ENCODE measurements at regions not wholly inside any gene's neighbourhood (a gene's known extent, or its start where the extent isn't known, plus 50 kb on each side); places are given as distances from the start of the nearest gene placed in this dataset.

GRCh38 chr6:19153270-19153980 lies 683.7 kb upstream of the ID4 start:
- no peak overlapping the region for H3K4me2 ChIP-seq (ENCODE audit: low read length)
- no peak overlapping the region for H2AFZ ChIP-seq
- H3K4me3 ChIP-seq (ENCODE audit: low read depth, low read length), result no peak overlapping the region
- no peaks in the 10 kb centered on the region for H3K79me2 ChIP-seq
- no peaks in the 10 kb centered on the region for H3K9me3 ChIP-seq (ENCODE audit: control insufficient read depth, low read length)
- no peak overlapping the region for H3K27ac ChIP-seq
- no peaks in the 10 kb centered on the region for H3K36me3 ChIP-seq (ENCODE audit: control insufficient read depth, insufficient read depth, low read length)
- TF ChIP-seq CTCF (IDR thresholded peaks at IDR 0.05), result no peak
- H3K4me1 ChIP-seq, result no peaks in the 10 kb centered on the region
- H3K27me3 ChIP-seq (ENCODE audit: control insufficient read depth, insufficient read depth, low read length), result no peaks in the 10 kb centered on the region
- H3K9ac ChIP-seq, result no peak overlapping the region

DNA sequence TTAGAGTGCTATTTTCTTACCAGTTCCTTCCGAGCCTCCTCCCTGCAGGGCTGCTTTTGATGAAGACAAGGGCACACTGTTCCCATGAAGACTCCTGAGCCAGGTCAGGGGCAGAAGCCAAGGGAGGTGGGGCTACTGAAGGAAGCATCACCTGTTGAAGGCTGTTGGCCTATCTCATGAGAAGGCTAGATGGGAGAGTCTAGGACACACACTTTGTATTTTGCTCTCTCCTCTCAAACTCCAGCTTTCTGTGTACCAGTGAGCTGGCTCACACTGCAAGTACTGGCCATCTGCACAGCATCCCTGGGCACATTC lies 683.2 kb upstream of the ID4 start:
- H3K9ac ChIP-seq, result no peak overlapping the region
- no peaks in the 10 kb centered on the region for H3K36me3 ChIP-seq (ENCODE audit: control insufficient read depth, insufficient read depth, low read length)
- no peak overlapping the region for H2AFZ ChIP-seq
- H3K4me3 ChIP-seq (ENCODE audit: low read depth, low read length), result no peak overlapping the region
- TF ChIP-seq CTCF (IDR thresholded peaks at IDR 0.05), result no peak
- H3K27ac ChIP-seq, result no peak overlapping the region
- H3K27me3 ChIP-seq (ENCODE audit: control insufficient read depth, insufficient read depth, low read length), result no peaks in the 10 kb centered on the region
- no peaks in the 10 kb centered on the region for H3K79me2 ChIP-seq
- no peaks in the 10 kb centered on the region for H3K4me1 ChIP-seq
- no peaks in the 10 kb centered on the region for H3K9me3 ChIP-seq (ENCODE audit: control insufficient read depth, low read length)
- no peak overlapping the region for H3K4me2 ChIP-seq (ENCODE audit: low read length)

GRCh38 chr6:19156443-19156842 lies 680.7 kb upstream of the ID4 start:
- TF ChIP-seq CTCF (IDR thresholded peaks at IDR 0.05), result no peak
- H3K79me2 ChIP-seq, result no peaks in the 10 kb centered on the region
- H3K9me3 ChIP-seq (ENCODE audit: control insufficient read depth, low read length), result no peaks in the 10 kb centered on the region
- no peaks in the 10 kb centered on the region for H3K4me1 ChIP-seq
- H2AFZ ChIP-seq, result no peak overlapping the region
- no peaks in the 10 kb centered on the region for H3K36me3 ChIP-seq (ENCODE audit: control insufficient read depth, insufficient read depth, low read length)
- H3K27ac ChIP-seq, result no peak overlapping the region
- no peak overlapping the region for H3K4me2 ChIP-seq (ENCODE audit: low read length)
- H3K4me3 ChIP-seq (ENCODE audit: low read depth, low read length), result no peak overlapping the region
- no peaks in the 10 kb centered on the region for H3K27me3 ChIP-seq (ENCODE audit: control insufficient read depth, insufficient read depth, low read length)
- no peak overlapping the region for H3K9ac ChIP-seq

DNA sequence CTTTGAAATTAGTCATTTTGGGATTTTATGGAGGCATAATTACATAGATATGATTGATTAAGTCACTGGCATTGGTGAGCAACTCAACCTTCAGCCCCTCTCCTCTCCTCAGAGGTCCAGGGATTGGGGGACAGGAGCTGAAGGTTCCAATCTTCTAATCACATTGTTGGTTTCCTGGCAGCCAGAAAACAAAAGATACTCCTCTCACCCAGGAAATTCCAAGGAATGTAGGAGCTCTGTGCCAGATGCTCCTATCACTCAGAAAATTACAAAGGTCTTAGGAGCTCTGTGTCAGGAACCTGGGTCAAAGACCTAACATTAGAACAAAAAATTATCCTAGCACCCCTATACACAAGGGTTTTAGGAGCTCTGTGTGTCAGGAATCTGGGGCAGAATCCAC lies 679.7 kb upstream of the ID4 start:
- H3K9ac ChIP-seq, result no peak overlapping the region
- no peak overlapping the region for H3K4me3 ChIP-seq (ENCODE audit: low read depth, low read length)
- no peak overlapping the region for H3K4me2 ChIP-seq (ENCODE audit: low read length)
- no peak overlapping the region for H2AFZ ChIP-seq
- no peaks in the 10 kb centered on the region for H3K79me2 ChIP-seq
- H3K27ac ChIP-seq, result no peak overlapping the region
- no peak for TF ChIP-seq CTCF (IDR thresholded peaks at IDR 0.05)
- H3K27me3 ChIP-seq (ENCODE audit: control insufficient read depth, insufficient read depth, low read length), result no peaks in the 10 kb centered on the region
- H3K9me3 ChIP-seq (ENCODE audit: control insufficient read depth, low read length), result no peaks in the 10 kb centered on the region
- no peaks in the 10 kb centered on the region for H3K36me3 ChIP-seq (ENCODE audit: control insufficient read depth, insufficient read depth, low read length)
- H3K4me1 ChIP-seq, result no peaks in the 10 kb centered on the region

GRCh38 chr6:19158586-19158985 lies 678.6 kb upstream of the ID4 start:
- no peaks in the 10 kb centered on the region for H3K9me3 ChIP-seq (ENCODE audit: control insufficient read depth, low read length)
- no peak overlapping the region for H3K4me3 ChIP-seq (ENCODE audit: low read depth, low read length)
- no peak overlapping the region for H3K4me2 ChIP-seq (ENCODE audit: low read length)
- no peak overlapping the region for H2AFZ ChIP-seq
- H3K79me2 ChIP-seq, result no peaks in the 10 kb centered on the region
- H3K27ac ChIP-seq, result no peak overlapping the region
- no peaks in the 10 kb centered on the region for H3K36me3 ChIP-seq (ENCODE audit: control insufficient read depth, insufficient read depth, low read length)
- no peak for TF ChIP-seq CTCF (IDR thresholded peaks at IDR 0.05)
- H3K9ac ChIP-seq, result no peak overlapping the region
- no peaks in the 10 kb centered on the region for H3K4me1 ChIP-seq
- H3K27me3 ChIP-seq (ENCODE audit: control insufficient read depth, insufficient read depth, low read length), result no peaks in the 10 kb centered on the region

Measured in parathyroid adenoma (tissue), 2 donors.